ENCODE measurements at regions not wholly inside any gene's neighbourhood (a gene's known extent, or its start where the extent isn't known, plus 50 kb on each side); places are given as distances from the start of the nearest gene placed in this dataset.

DNA sequence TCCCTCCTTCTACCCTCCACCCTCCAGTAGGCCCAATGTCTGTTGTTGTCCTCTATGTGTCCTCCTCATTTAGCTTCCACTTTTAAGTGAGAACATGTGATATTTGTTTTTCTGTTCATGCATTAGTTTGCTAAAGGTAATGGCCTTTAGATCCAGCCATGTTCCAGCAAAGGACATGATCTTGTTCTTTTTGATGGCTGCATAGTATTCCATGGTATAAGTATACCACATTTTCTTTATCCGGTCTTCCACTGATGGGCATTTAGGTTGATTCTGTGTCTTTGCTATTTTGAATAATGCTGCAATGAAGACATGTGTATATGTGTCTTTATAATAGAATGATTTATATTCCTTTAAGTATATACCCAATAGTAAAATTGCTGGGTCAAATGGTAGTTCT, 232.5 kb upstream of the PRR16 start:
- DNase-seq (ENCODE audit: low read depth), result no peak

DNA sequence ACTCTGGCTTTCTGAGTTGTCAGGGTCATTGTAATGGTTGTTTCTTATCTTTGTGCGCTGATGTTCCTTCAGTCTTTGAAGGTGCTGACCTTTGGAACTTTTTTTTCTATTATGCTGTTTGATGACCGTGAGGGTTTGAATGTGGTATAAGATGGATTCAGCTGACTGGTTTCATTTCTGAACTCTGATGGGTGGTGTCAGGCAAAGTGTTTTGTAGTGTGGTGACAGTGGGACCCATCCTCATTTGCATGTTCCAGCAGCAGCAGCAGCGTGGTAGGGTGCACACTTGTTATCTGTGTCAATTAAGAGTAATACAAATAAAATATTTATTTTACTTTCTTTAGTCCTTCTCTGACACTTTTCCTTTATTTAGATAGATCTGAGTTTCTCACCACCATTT, 227.7 kb upstream of the PRR16 start:
- DNase-seq (ENCODE audit: low read depth), result no peak

DNA sequence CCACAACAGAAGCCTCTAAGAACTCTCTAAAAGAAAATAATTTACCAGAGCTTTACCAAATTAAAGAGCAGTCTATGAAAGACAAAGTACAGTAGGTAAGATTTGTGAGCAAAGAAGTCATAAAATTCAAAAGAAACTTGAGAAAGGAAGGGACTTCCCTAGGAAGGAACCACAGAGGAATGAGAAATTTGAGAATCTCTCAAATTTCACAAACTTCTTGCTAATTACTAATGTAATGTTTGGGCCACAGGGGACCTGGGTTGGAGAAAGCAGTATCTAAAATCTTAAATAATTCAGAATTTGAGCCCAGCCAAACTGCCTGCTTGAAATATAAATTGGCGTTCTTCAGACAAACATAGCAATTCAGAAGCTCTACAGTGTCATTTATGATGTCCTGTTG, 225.0 kb upstream of the PRR16 start:
- DNase-seq (ENCODE audit: low read depth), result no peak

DNA sequence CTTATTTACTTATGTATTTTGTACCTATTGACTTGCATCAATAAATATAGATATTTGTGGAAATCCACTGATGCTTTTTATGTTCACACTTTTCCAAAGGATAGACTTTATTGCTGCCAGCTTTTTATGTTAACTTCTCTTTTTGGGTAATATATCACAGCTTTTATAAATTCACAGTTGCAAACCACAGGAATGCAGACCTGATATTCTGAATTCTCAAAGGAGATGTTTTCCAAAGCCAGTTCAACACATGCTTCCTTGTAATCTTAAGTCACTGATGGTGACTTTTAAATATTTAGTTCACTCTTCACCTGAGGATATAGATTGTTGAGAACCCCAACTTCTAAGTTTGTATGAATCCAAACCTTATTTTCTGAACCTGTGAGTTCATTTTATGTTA, 223.4 kb upstream of the PRR16 start:
- DNase-seq (ENCODE audit: low read depth), result no peak

GRCh38 chr5:120241400-120241799, 222.7 kb upstream of the PRR16 start:
- no peak for DNase-seq (ENCODE audit: low read depth)

- no peak for DNase-seq (ENCODE audit: low read depth)
Observed at GRCh38 chr5:120251898-120252297, 212.2 kb upstream of the PRR16 start.

DNA sequence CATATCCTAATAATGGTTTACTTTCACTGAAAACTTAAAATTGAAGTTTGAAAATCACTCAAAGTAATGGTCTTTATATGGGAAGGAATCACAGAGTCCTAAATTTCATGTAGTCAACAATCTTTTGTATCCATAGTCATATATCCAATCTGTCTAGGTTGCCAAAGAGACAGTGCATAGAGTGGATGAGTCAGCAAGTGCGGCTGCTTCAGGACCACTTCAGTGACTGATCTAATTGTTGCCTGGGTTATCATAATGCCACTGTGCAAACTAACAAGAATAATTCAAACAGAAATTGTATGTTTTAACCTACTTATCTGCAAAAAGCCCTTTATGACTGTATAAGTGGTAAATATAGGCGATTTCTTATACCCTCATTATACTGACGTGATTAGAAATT, 211.3 kb upstream of the PRR16 start:
- DNase-seq (ENCODE audit: low read depth), result no peak

- DNase-seq (ENCODE audit: low read depth), result no peak
Observed at GRCh38 chr5:120254385-120254784, 209.7 kb upstream of the PRR16 start.

GRCh38 chr5:120255214-120255613, 208.9 kb upstream of the PRR16 start:
- DNase-seq (ENCODE audit: low read depth), result no peak

DNA sequence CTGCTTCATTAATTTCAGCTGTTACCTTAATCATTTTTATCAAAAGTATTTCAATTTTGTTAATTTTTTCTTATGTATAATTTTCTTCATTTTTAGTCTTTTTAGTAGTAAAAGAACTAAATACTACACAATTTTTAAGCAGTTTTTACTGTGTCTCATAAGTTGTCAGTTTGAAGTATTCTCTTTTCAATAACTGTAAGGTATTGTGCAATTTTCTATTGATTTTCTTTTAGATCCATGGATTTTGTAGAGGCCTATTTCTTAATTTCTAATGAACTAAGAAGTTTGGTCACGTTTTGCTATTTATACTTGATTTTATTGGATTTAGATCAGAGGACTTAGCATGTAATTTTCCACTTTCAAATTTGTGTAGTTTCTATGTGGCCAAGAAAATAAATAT, 207.7 kb upstream of the PRR16 start:
- DNase-seq (ENCODE audit: low read depth), result no peak

DNA sequence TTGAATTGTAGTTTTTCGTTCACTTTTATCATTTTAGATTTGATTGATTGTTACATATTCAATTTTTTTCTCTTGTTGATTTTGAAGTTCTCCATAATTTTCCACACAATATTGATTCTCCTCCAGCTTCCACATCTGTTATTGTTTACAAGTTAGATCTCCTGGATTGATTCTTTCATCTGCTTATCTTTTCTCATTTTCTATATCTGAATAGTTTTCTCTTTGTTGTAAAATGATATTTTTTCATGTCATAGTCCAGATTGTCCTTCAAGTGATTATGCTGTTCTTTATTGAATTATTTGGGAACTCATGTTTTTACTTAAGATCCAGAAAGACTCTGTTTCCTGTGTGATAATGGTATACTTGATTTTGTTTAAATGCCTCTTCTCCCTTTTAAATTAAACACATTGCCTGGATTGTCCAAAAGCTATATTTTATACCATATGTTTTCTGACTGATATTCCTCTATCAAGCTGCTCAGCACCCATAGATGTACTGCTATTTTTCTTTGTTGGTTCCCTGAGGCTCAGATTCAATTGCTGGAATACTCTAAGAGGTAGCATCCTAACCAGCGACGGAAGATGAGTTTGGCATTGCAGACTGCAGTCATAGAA, 206.6 kb upstream of the PRR16 start:
- no peak for DNase-seq (ENCODE audit: low read depth)

DNA sequence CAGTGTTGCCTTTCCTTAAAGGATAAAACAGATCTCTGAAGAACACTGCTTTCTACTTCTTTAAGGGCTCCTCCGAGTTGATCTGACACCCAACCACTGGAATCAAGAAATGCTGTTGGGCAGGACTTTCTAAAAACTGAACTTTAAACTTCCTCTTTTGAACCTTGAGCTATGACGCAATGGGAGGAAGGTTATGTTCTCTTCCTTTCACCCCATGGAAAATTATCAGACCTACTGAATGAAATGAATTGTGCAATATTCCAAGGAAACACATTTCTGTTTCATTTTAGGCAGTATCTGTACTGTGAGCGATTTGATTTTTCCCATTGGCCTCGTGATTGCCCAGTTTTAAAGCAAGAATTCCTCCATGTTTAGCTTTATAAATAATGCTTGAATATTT, 206.0 kb upstream of the PRR16 start:
- no peak for DNase-seq (ENCODE audit: low read depth)

GRCh38 chr5:120260651-120261050, 203.4 kb upstream of the PRR16 start:
- no peak for DNase-seq (ENCODE audit: low read depth)

- DNase-seq (ENCODE audit: low read depth), result no peak
Observed at GRCh38 chr5:120270498-120270897, 193.6 kb upstream of the PRR16 start.

GRCh38 chr5:120293796-120294195, 170.3 kb upstream of the PRR16 start:
- peak; percentile 36 for DNase-seq (ENCODE audit: low read depth)

DNA sequence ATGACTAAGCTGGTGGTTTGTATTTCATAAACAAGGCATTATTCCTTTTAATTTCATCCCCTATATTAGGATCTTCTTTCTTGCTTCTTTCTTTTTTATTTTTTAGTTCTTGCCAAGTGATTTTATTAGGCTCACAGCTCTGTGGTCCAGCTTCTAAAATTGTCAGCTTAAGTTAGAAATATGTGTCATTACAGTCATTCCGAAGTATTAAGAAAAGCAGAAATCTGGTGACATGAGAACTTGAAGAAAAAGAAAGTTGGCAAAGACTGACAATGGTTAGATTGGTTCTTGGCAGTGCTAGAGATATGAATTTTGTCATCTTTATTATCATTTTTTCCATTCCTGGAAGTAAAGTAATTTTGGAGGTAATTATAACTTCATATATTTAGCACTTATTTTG, 166.5 kb upstream of the PRR16 start:
- DNase-seq (ENCODE audit: low read depth), result no peak

- DNase-seq (ENCODE audit: low read depth), result no peak
Observed at GRCh38 chr5:120298981-120299380, 165.1 kb upstream of the PRR16 start.

- no peak for DNase-seq (ENCODE audit: low read depth)
Observed at GRCh38 chr5:120304663-120305062, 159.4 kb upstream of the PRR16 start.

- DNase-seq (ENCODE audit: low read depth), result no peak
Observed at GRCh38 chr5:120306303-120306702, 157.8 kb upstream of the PRR16 start.

- DNase-seq (ENCODE audit: low read depth), result peak; percentile 1
Observed at GRCh38 chr5:120314191-120314590, 149.9 kb upstream of the PRR16 start.

GRCh38 chr5:120320626-120321025, 143.5 kb upstream of the PRR16 start:
- DNase-seq (ENCODE audit: low read depth), result no peak

DNA sequence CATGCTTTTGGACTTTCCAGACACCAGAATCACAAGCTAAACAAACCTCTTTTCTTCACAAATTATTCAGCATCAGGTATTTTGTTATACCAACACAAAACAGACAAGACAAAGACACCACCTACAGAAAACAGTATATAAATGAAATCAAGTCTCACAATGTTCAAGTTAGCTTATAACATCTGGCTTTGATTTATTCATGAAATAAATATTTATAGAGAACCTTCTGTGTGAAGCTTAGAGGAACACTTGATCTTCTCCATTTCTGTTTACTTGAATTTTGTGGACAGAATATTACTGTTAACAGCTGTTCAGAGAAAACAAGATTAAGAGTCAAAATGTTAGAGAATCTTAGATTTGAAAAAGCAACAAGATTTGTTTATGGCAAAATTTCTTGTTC, 137.4 kb upstream of the PRR16 start:
- DNase-seq (ENCODE audit: low read depth), result peak; percentile 1

- peak; percentile 0 for DNase-seq (ENCODE audit: low read depth)
Observed at GRCh38 chr5:120327180-120327579, 136.9 kb upstream of the PRR16 start.

GRCh38 chr5:120329095-120329494, 135.0 kb upstream of the PRR16 start:
- no peak for DNase-seq (ENCODE audit: low read depth)

DNA sequence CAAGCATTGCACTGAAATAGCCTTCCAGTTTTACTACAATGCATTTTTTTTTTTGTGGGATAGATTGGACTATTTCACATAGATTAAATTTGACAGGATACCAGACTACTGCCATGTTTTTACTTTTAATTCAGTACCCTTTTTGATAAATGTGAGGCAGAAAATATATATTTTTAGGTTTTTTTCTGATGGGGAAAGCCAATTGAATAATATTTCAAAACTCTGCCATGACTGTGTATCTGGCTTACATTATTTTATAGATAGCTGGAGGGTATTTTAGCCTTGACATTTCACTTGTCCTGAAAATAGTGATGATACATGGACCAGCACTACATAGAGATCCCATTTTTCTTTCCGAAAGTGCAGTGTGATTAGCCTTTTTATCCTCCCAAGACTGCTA, 133.5 kb upstream of the PRR16 start:
- no peak for DNase-seq (ENCODE audit: low read depth)

All from fibroblast of the conjunctiva (primary cell).